ENCODE measurements at regions not wholly inside any gene's neighbourhood (a gene's known extent, or its start where the extent isn't known, plus 50 kb on each side); places are given as distances from the start of the nearest gene placed in this dataset.
A peak's percentile ranks its signal among the peaks of the same experiment; 100 is the strongest.

DNA sequence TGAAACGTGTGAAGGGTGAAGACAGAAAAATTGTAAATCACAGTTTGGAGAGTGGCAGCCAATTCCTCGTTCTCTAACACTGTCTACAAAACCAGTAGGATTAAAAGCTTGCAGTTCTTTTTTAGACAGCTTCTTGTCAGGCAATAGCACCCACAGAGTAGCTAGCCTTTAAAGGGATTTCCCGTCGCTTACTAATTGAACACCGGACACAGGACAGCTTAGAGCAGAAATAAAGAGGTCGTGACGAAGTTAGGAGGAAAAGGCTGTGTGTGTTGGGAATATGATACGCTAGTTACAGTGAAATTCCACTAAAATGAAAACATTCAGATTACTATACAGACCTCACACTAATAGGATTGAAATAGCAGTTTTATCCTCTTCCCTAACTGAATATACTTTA lies 149.1 kb upstream of the FLRT2 start (continued):
- TF ChIP-seq, protein P1, sequence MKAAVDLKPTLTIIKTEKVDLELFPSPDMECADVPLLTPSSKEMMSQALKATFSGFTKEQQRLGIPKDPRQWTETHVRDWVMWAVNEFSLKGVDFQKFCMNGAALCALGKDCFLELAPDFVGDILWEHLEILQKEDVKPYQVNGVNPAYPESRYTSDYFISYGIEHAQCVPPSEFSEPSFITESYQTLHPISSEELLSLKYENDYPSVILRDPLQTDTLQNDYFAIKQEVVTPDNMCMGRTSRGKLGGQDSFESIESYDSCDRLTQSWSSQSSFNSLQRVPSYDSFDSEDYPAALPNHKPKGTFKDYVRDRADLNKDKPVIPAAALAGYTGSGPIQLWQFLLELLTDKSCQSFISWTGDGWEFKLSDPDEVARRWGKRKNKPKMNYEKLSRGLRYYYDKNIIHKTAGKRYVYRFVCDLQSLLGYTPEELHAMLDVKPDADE (IDR thresholded peaks at IDR 0.05), result no peak
- TF ChIP-seq POLR2AphosphoS5 (IDR thresholded peaks at IDR 0.05; ENCODE audit: low read depth) (no peak), JUNB (IDR thresholded peaks at IDR 0.05; ENCODE audit: unreplicated experiment) (no peak), EZH2phosphoT487 (IDR thresholded peaks at IDR 0.05; ENCODE audit: unreplicated experiment) (no peak), EZH2 (IDR thresholded peaks at IDR 0.05; ENCODE audit: low read depth, unreplicated experiment) (no peak)

DNA sequence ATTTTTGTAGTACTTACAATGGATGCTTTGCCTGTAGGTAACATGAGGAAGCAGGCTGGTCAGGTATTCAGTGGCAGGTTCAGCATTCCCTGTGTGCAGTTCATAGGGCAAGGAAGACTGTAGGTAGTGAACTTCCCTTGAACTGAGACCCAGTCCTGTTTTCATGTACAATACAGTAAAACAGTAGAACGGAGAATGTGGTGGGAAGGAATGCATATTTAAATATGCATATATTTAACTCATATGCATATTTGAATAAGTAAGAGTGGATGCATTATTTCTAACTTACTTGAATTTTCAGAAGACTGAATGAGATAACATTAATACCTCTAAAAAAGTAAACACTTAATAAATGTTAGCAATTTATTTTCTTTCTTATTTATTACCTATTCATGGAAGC lies 147.6 kb upstream of the FLRT2 start:
- Mint-ChIP-seq H3K27me3 (ENCODE audit: insufficient read depth, low read depth, poor library complexity) (no peaks in the 10 kb centered on the region), H3K9me3 (no peaks in the 10 kb centered on the region), H3K36me3 (ENCODE audit: low read depth) (no peaks in the 10 kb centered on the region), H3K4me1 (peaks cover 3% of the 10 kb centered on the region; the same call in 2 of the 3 replicates), H3K27ac (no peak overlapping the region), H3K4me3 (no peak overlapping the region)
- Histone ChIP-seq H2AFZ (no peak overlapping the region), H3K79me2 (replicated peaks; ENCODE audit: insufficient read depth) (no peaks in the 10 kb centered on the region), H3K27ac (ENCODE audit: low read depth) (no peak overlapping the region), H3F3A (replicated peaks; ENCODE audit: low read depth) (no peaks in the 10 kb centered on the region), H3K36me3 (ENCODE audit: insufficient read depth) (no peaks in the 10 kb centered on the region), H3K4me2 (no peak overlapping the region), H3K27me3 (ENCODE audit: insufficient read depth) (no peaks in the 10 kb centered on the region), H3K4me3 (no peak overlapping the region), H4K20me1 (replicated peaks; ENCODE audit: insufficient read depth) (no peaks in the 10 kb centered on the region), H3K4me1 (ENCODE audit: insufficient read depth) (no peaks in the 10 kb centered on the region), H3K9me2 (ENCODE audit: insufficient read depth) (peaks cover 5% of the 10 kb centered on the region; the same call in 1 of the 2 replicates)
- peak; percentile 3 for DNase-seq (ENCODE audit: low spot score)
- ATAC-seq, result no peak
- TF ChIP-seq CREB1 (CRISPR knock-in tag; IDR thresholded peaks at IDR 0.05; ENCODE audit: low read depth) (no peak), NANOG (IDR thresholded peaks at IDR 0.05; ENCODE audit: borderline replicate concordance) (no peak), EZH2phosphoT487 (IDR thresholded peaks at IDR 0.05; ENCODE audit: unreplicated experiment) (no peak), EZH2 (IDR thresholded peaks at IDR 0.05; ENCODE audit: low read depth, unreplicated experiment) (no peak), POLR2AphosphoS5 (IDR thresholded peaks at IDR 0.05; ENCODE audit: low read depth) (no peak), STAT1 (IDR thresholded peaks at IDR 0.05; ENCODE audit: unreplicated experiment) (no peak), ZNF331 (CRISPR knock-in tag; IDR thresholded peaks at IDR 0.05; ENCODE audit: low read depth) (no peak), ZNF114 (CRISPR knock-in tag; IDR thresholded peaks at IDR 0.05) (no peak), JUNB (IDR thresholded peaks at IDR 0.05; ENCODE audit: unreplicated experiment) (no peak)
- TF ChIP-seq, protein P2, sequence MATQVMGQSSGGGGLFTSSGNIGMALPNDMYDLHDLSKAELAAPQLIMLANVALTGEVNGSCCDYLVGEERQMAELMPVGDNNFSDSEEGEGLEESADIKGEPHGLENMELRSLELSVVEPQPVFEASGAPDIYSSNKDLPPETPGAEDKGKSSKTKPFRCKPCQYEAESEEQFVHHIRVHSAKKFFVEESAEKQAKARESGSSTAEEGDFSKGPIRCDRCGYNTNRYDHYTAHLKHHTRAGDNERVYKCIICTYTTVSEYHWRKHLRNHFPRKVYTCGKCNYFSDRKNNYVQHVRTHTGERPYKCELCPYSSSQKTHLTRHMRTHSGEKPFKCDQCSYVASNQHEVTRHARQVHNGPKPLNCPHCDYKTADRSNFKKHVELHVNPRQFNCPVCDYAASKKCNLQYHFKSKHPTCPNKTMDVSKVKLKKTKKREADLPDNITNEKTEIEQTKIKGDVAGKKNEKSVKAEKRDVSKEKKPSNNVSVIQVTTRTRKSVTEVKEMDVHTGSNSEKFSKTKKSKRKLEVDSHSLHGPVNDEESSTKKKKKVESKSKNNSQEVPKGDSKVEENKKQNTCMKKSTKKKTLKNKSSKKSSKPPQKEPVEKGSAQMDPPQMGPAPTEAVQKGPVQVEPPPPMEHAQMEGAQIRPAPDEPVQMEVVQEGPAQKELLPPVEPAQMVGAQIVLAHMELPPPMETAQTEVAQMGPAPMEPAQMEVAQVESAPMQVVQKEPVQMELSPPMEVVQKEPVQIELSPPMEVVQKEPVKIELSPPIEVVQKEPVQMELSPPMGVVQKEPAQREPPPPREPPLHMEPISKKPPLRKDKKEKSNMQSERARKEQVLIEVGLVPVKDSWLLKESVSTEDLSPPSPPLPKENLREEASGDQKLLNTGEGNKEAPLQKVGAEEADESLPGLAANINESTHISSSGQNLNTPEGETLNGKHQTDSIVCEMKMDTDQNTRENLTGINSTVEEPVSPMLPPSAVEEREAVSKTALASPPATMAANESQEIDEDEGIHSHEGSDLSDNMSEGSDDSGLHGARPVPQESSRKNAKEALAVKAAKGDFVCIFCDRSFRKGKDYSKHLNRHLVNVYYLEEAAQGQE (IDR thresholded peaks at IDR 0.05; ENCODE audit: unreplicated experiment), result no peak
- TF ChIP-seq, protein P3, sequence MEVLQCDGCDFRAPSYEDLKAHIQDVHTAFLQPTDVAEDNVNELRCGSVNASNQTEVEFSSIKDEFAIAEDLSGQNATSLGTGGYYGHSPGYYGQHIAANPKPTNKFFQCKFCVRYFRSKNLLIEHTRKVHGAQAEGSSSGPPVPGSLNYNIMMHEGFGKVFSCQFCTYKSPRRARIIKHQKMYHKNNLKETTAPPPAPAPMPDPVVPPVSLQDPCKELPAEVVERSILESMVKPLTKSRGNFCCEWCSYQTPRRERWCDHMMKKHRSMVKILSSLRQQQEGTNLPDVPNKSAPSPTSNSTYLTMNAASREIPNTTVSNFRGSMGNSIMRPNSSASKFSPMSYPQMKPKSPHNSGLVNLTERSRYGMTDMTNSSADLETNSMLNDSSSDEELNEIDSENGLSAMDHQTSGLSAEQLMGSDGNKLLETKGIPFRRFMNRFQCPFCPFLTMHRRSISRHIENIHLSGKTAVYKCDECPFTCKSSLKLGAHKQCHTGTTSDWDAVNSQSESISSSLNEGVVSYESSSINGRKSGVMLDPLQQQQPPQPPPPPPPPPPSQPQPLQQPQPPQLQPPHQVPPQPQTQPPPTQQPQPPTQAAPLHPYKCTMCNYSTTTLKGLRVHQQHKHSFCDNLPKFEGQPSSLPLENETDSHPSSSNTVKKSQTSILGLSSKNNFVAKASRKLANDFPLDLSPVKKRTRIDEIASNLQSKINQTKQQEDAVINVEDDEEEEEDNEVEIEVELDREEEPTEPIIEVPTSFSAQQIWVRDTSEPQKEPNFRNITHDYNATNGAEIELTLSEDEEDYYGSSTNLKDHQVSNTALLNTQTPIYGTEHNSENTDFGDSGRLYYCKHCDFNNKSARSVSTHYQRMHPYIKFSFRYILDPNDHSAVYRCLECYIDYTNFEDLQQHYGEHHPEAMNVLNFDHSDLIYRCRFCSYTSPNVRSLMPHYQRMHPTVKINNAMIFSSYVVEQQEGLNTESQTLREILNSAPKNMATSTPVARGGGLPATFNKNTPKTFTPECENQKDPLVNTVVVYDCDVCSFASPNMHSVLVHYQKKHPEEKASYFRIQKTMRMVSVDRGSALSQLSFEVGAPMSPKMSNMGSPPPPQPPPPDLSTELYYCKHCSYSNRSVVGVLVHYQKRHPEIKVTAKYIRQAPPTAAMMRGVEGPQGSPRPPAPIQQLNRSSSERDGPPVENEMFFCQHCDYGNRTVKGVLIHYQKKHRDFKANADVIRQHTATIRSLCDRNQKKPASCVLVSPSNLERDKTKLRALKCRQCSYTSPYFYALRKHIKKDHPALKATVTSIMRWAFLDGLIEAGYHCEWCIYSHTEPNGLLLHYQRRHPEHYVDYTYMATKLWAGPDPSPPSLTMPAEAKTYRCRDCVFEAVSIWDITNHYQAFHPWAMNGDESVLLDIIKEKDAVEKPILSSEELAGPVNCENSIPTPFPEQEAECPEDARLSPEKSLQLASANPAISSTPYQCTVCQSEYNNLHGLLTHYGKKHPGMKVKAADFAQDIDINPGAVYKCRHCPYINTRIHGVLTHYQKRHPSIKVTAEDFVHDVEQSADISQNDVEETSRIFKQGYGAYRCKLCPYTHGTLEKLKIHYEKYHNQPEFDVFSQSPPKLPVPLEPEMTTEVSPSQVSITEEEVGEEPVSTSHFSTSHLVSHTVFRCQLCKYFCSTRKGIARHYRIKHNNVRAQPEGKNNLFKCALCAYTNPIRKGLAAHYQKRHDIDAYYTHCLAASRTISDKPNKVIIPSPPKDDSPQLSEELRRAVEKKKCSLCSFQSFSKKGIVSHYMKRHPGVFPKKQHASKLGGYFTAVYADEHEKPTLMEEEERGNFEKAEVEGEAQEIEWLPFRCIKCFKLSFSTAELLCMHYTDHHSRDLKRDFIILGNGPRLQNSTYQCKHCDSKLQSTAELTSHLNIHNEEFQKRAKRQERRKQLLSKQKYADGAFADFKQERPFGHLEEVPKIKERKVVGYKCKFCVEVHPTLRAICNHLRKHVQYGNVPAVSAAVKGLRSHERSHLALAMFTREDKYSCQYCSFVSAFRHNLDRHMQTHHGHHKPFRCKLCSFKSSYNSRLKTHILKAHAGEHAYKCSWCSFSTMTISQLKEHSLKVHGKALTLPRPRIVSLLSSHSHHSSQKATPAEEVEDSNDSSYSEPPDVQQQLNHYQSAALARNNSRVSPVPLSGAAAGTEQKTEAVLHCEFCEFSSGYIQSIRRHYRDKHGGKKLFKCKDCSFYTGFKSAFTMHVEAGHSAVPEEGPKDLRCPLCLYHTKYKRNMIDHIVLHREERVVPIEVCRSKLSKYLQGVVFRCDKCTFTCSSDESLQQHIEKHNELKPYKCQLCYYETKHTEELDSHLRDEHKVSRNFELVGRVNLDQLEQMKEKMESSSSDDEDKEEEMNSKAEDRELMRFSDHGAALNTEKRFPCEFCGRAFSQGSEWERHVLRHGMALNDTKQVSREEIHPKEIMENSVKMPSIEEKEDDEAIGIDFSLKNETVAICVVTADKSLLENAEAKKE (CRISPR knock-in tag; IDR thresholded peaks at IDR 0.05), result no peak
- TF ChIP-seq, protein P4, sequence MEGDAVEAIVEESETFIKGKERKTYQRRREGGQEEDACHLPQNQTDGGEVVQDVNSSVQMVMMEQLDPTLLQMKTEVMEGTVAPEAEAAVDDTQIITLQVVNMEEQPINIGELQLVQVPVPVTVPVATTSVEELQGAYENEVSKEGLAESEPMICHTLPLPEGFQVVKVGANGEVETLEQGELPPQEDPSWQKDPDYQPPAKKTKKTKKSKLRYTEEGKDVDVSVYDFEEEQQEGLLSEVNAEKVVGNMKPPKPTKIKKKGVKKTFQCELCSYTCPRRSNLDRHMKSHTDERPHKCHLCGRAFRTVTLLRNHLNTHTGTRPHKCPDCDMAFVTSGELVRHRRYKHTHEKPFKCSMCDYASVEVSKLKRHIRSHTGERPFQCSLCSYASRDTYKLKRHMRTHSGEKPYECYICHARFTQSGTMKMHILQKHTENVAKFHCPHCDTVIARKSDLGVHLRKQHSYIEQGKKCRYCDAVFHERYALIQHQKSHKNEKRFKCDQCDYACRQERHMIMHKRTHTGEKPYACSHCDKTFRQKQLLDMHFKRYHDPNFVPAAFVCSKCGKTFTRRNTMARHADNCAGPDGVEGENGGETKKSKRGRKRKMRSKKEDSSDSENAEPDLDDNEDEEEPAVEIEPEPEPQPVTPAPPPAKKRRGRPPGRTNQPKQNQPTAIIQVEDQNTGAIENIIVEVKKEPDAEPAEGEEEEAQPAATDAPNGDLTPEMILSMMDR (conservative IDR thresholded peaks at IDR 0.05; ENCODE audit: low read depth in 2 of 2), result no peak

Data from GM23338 (cell line).